Mammary epithelial cell (primary cell): ENCODE measurements at regions not wholly inside any gene's neighbourhood (a gene's known extent, or its start where the extent isn't known, plus 50 kb on each side); places are given as distances from the start of the nearest gene placed in this dataset.

Experiments
- EZH2 ChIP-seq: IDR thresholded peaks from 2 replicates; pipeline ENCODE4 v1.6.1; 2012; ENCODE audit warnings: low read length, inconsistent platforms, borderline replicate concordance
- TF ChIP-seq, protein P1 (sequence below), 2 donors: IDR thresholded peaks in 1 of 2; conservative IDR thresholded peaks in 1 of 2; 2 replicates each; pipeline ENCODE4 v1.5.1; 2011 to 2012; ENCODE audit warnings: inconsistent platforms in 2 of 2, low read length in 2 of 2, mild to moderate bottlenecking in 2 of 2, control low read depth in 1 of 2, low read depth in 1 of 2; ENCODE audit not compliant: insufficient read depth in 1 of 2; ENCODE audit errors: extremely low read depth in 1 of 2

DNA sequence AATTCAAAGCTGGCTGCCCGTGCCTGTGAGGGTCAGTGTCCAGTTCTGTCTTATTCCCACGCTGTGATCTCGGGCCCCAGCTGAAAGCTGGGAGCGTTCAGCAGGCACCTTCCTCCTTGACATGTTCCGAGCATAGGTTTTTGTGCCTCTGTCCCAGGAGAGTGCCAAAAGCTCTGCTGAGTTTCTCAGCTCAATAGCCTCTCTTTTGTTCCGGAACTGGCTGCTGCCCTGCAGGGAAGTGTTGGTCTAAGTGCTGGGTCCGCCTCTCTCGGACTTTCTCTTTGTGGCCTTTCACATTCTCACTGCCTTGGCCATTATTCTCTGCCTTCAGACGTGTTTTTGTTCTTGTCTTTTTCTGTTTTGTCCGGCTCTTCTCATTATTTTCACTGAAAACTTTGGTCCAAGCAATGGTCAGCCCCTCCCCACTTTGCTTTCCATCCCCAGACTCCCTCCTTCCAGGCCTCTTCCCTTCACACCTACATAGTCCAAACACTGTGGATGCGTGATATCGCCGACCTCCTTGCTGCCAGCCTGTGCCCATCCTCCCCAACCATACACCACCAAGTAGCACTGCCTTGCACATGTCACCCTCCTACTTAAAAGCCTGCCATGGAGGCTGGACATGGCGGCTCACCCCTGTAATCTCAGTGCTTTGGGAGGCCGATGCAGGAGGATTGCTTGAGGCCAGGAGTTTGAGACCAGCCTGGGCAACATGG, 233.8 kb downstream of the RHOU start:
- TF ChIP-seq, protein P1, sequence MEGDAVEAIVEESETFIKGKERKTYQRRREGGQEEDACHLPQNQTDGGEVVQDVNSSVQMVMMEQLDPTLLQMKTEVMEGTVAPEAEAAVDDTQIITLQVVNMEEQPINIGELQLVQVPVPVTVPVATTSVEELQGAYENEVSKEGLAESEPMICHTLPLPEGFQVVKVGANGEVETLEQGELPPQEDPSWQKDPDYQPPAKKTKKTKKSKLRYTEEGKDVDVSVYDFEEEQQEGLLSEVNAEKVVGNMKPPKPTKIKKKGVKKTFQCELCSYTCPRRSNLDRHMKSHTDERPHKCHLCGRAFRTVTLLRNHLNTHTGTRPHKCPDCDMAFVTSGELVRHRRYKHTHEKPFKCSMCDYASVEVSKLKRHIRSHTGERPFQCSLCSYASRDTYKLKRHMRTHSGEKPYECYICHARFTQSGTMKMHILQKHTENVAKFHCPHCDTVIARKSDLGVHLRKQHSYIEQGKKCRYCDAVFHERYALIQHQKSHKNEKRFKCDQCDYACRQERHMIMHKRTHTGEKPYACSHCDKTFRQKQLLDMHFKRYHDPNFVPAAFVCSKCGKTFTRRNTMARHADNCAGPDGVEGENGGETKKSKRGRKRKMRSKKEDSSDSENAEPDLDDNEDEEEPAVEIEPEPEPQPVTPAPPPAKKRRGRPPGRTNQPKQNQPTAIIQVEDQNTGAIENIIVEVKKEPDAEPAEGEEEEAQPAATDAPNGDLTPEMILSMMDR (conservative IDR thresholded peaks at IDR 0.05 in 1 of 2, IDR thresholded peaks at IDR 0.05 in 1 of 2; ENCODE audit: extremely low read depth in 1 of 2, insufficient read depth in 1 of 2, low read depth in 1 of 2, low read length in 2 of 2): no peak
- TF ChIP-seq EZH2: no peak
